K562 (cell line): ENCODE measurements at regions not wholly inside any gene's neighbourhood (a gene's known extent, or its start where the extent isn't known, plus 50 kb on each side); places are given as distances from the start of the nearest gene placed in this dataset.
"Not testable (repeated sequence)": the region's sequence is repeated elsewhere in the genome, so short reads cannot be mapped to it uniquely, and the experiment has no call there.

ENCODE experiments used
- EP300 ChIP-seq: IDR thresholded peaks from 2 replicates; pipeline ENCODE4 v1.6.1; 2012; ENCODE audit warnings: low read length, improper control_type of control experiment
- EZH2 ChIP-seq: IDR thresholded peaks from 2 replicates; pipeline ENCODE4 v1.6.1; 2012; ENCODE audit warnings: low read depth, mild to moderate bottlenecking, inconsistent platforms, low read length, borderline replicate concordance
- GATA2 ChIP-seq: sonication (generic); formaldehyde crosslinking; IDR thresholded peaks from 2 replicates; pipeline ENCODE4 v1.4.0; 2020; ENCODE audit warnings: mild to moderate bottlenecking, missing genetic modification reagents
- HNRNPUL1 ChIP-seq: fragments of 200-400 bp; formaldehyde crosslinking; IDR thresholded peaks from 2 replicates; pipeline ENCODE4 v1.6.1; 2017; ENCODE audit warnings: low read length
- KLF13 ChIP-seq: fragments of 450-650 bp; IDR thresholded peaks from 2 replicates; pipeline ENCODE4 v1.6.1; 2016; ENCODE audit warnings: missing genetic modification characterization, low read depth, mild to moderate bottlenecking, missing compliant biosample characterization, moderate library complexity, borderline replicate concordance
- POLR2AphosphoS5 ChIP-seq: IDR thresholded peaks from 2 replicates; pipeline ENCODE4 v1.6.1; 2011; ENCODE audit warnings: mild to moderate bottlenecking, low read depth, low read length, moderate library complexity; ENCODE audit not compliant: control insufficient read depth, insufficient read depth
- ZFP1 ChIP-seq: fragments of 450-650 bp; formaldehyde crosslinking; IDR thresholded peaks from 2 replicates; pipeline ENCODE4 v1.4.0; 2020; ENCODE audit warnings: mild to moderate bottlenecking, mixed read lengths
- ZNF282 ChIP-seq: sonication (generic); formaldehyde crosslinking; IDR thresholded peaks from 2 replicates; pipeline ENCODE4 v1.8.1; 2023; ENCODE audit warnings: missing genetic modification reagents
- TF ChIP-seq, protein P1 (sequence below), 3 experiments: IDR thresholded peaks in 2 of 3; conservative IDR thresholded peaks in 1 of 3; 2 replicates each; pipeline ENCODE4 v1.5.1; 2011 to 2012; ENCODE audit warnings: low read length in 3 of 3, mild to moderate bottlenecking in 3 of 3, control low read depth in 2 of 3, improper control_type of control experiment in 1 of 3, inconsistent platforms in 1 of 3, low read depth in 1 of 3, mixed read lengths in 1 of 3, moderate library complexity in 1 of 3; ENCODE audit not compliant: insufficient read depth in 2 of 3
- TF ChIP-seq, protein P2 (sequence below), 2 experiments: fragments of 200-800 bp in 1 of 2; sonication (Bioruptor generic) in 1 of 2; sonication (generic) in 1 of 2; formaldehyde crosslinking in 1 of 2; IDR thresholded peaks in 1 of 2; conservative IDR thresholded peaks in 1 of 2; 2 replicates each; pipeline versions ENCODE4 v1.5.0 to v1.6.1; 2016 to 2020; ENCODE audit warnings: missing compliant biosample characterization in 1 of 2, missing genetic modification characterization in 1 of 2, missing genetic modification reagents in 1 of 2
- TF ChIP-seq, protein P3 (sequence below), 3 experiments: fragments of 200-800 bp in 1 of 3; fragments of 250-450 bp in 1 of 3; fragments of 450-650 bp in 1 of 3; sonication (Bioruptor Pico) in 1 of 3; sonication (Bioruptor generic) in 1 of 3; formaldehyde crosslinking in 1 of 3; IDR thresholded peaks; 2 replicates each; pipeline versions ENCODE4 v1.6.1 to v1.8.0; 2016 to 2022; ENCODE audit warnings: mild to moderate bottlenecking in 2 of 3, missing genetic modification characterization in 2 of 3, missing compliant biosample characterization in 1 of 3, moderate library complexity in 1 of 3
- TF ChIP-seq, protein P4 (sequence below): fragments of 450-650 bp; IDR thresholded peaks from 2 replicates; pipeline ENCODE4 v1.6.1; 2017; ENCODE audit warnings: antibody characterized with exemption
- TF ChIP-seq, protein P5 (sequence below): sonication (generic); formaldehyde crosslinking; IDR thresholded peaks from 2 replicates; pipeline ENCODE4 v1.8.1; 2023; ENCODE audit warnings: mild to moderate bottlenecking, missing genetic modification reagents

DNA sequence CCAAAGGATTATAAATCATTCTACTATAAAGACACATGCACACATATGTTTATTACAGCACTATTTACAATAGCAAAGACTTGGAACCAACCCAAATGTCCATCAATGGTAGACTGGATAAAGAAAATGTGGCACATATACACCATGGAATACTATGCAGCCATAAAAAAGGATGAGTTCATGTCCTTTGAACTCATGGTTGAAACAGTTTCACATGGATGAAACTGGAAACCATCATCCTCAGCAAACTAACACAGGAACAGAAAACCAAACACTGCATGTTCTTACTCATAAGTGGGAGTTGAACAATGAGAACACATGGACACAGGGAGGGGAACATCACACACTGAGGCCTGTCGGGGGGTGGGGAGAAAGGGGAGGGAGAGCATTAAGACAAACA, 116.2 kb upstream of the FOXB1 start:
- TF ChIP-seq POLR2AphosphoS5; EZH2; HNRNPUL1; KLF13; ZFP1 (CRISPR knock-in tag); ZNF282 (CRISPR knock-in tag); EP300; GATA2 (CRISPR knock-in tag): not testable (repeated sequence)
- TF ChIP-seq, protein P1, sequence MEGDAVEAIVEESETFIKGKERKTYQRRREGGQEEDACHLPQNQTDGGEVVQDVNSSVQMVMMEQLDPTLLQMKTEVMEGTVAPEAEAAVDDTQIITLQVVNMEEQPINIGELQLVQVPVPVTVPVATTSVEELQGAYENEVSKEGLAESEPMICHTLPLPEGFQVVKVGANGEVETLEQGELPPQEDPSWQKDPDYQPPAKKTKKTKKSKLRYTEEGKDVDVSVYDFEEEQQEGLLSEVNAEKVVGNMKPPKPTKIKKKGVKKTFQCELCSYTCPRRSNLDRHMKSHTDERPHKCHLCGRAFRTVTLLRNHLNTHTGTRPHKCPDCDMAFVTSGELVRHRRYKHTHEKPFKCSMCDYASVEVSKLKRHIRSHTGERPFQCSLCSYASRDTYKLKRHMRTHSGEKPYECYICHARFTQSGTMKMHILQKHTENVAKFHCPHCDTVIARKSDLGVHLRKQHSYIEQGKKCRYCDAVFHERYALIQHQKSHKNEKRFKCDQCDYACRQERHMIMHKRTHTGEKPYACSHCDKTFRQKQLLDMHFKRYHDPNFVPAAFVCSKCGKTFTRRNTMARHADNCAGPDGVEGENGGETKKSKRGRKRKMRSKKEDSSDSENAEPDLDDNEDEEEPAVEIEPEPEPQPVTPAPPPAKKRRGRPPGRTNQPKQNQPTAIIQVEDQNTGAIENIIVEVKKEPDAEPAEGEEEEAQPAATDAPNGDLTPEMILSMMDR (IDR thresholded peaks at IDR 0.05 in 2 of 3, conservative IDR thresholded peaks at IDR 0.05 in 1 of 3; ENCODE audit: insufficient read depth in 2 of 3, low read depth in 1 of 3, low read length in 3 of 3): not testable (repeated sequence)
- TF ChIP-seq, protein P2, sequence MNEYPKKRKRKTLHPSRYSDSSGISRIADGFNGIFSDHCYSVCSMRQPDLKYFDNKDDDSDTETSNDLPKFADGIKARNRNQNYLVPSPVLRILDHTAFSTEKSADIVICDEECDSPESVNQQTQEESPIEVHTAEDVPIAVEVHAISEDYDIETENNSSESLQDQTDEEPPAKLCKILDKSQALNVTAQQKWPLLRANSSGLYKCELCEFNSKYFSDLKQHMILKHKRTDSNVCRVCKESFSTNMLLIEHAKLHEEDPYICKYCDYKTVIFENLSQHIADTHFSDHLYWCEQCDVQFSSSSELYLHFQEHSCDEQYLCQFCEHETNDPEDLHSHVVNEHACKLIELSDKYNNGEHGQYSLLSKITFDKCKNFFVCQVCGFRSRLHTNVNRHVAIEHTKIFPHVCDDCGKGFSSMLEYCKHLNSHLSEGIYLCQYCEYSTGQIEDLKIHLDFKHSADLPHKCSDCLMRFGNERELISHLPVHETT (CRISPR knock-in tag; conservative IDR thresholded peaks at IDR 0.05 in 1 of 2, IDR thresholded peaks at IDR 0.05 in 1 of 2): not testable (repeated sequence)
- TF ChIP-seq, protein P3, sequence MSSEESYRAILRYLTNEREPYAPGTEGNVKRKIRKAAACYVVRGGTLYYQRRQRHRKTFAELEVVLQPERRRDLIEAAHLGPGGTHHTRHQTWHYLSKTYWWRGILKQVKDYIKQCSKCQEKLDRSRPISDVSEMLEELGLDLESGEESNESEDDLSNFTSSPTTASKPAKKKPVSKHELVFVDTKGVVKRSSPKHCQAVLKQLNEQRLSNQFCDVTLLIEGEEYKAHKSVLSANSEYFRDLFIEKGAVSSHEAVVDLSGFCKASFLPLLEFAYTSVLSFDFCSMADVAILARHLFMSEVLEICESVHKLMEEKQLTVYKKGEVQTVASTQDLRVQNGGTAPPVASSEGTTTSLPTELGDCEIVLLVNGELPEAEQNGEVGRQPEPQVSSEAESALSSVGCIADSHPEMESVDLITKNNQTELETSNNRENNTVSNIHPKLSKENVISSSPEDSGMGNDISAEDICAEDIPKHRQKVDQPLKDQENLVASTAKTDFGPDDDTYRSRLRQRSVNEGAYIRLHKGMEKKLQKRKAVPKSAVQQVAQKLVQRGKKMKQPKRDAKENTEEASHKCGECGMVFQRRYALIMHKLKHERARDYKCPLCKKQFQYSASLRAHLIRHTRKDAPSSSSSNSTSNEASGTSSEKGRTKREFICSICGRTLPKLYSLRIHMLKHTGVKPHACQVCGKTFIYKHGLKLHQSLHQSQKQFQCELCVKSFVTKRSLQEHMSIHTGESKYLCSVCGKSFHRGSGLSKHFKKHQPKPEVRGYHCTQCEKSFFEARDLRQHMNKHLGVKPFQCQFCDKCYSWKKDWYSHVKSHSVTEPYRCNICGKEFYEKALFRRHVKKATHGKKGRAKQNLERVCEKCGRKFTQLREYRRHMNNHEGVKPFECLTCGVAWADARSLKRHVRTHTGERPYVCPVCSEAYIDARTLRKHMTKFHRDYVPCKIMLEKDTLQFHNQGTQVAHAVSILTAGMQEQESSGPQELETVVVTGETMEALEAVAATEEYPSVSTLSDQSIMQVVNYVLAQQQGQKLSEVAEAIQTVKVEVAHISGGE (CRISPR knock-in tag; IDR thresholded peaks at IDR 0.05): not testable (repeated sequence)
- TF ChIP-seq, protein P4, sequence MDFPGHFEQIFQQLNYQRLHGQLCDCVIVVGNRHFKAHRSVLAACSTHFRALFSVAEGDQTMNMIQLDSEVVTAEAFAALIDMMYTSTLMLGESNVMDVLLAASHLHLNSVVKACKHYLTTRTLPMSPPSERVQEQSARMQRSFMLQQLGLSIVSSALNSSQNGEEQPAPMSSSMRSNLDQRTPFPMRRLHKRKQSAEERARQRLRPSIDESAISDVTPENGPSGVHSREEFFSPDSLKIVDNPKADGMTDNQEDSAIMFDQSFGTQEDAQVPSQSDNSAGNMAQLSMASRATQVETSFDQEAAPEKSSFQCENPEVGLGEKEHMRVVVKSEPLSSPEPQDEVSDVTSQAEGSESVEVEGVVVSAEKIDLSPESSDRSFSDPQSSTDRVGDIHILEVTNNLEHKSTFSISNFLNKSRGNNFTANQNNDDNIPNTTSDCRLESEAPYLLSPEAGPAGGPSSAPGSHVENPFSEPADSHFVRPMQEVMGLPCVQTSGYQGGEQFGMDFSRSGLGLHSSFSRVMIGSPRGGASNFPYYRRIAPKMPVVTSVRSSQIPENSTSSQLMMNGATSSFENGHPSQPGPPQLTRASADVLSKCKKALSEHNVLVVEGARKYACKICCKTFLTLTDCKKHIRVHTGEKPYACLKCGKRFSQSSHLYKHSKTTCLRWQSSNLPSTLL: not testable (repeated sequence)
- TF ChIP-seq, protein P5, sequence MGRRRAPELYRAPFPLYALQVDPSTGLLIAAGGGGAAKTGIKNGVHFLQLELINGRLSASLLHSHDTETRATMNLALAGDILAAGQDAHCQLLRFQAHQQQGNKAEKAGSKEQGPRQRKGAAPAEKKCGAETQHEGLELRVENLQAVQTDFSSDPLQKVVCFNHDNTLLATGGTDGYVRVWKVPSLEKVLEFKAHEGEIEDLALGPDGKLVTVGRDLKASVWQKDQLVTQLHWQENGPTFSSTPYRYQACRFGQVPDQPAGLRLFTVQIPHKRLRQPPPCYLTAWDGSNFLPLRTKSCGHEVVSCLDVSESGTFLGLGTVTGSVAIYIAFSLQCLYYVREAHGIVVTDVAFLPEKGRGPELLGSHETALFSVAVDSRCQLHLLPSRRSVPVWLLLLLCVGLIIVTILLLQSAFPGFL (CRISPR knock-in tag): not testable (repeated sequence)
